Mesendoderm (in vitro differentiated cells): ENCODE measurements at regions not wholly inside any gene's neighbourhood (a gene's known extent, or its start where the extent isn't known, plus 50 kb on each side); places are given as distances from the start of the nearest gene placed in this dataset.
A peak's percentile ranks its signal among the peaks of the same experiment; 100 is the strongest.

Experiments used
- DNase-seq: peaks from one replicate; pipeline ENCODE4 v3.0.0; 2013
- H2AK5ac ChIP-seq: 2 replicates; pipeline ENCODE4 v1.6.1; 2013; ENCODE audit warnings: low read length, inconsistent platforms
- H2BK120ac ChIP-seq: 2 replicates; pipeline ENCODE4 v1.6.1; 2013; ENCODE audit warnings: low read depth, mild to moderate bottlenecking, low read length, moderate library complexity, mixed read lengths
- H2BK15ac ChIP-seq: replicated peaks from 2 replicates; pipeline ENCODE4 v1.6.1; 2013; ENCODE audit warnings: low read depth, mild to moderate bottlenecking, moderate library complexity
- H2BK5ac ChIP-seq: 2 replicates; pipeline ENCODE4 v1.6.1; 2013; ENCODE audit warnings: low read length, inconsistent platforms
- H3K18ac ChIP-seq: 2 replicates; pipeline ENCODE4 v1.6.1; 2013; ENCODE audit warnings: mild to moderate bottlenecking, low read length, mixed read lengths
- H3K23ac ChIP-seq: one replicate; pipeline ENCODE4 v1.6.1; 2013; ENCODE audit warnings: low read length
- H3K27ac ChIP-seq: 2 replicates; pipeline ENCODE4 v1.5.1; 2013; ENCODE audit warnings: low read depth, mild to moderate bottlenecking, inconsistent platforms, low read length, moderate library complexity
- H3K27me3 ChIP-seq: 2 replicates; pipeline ENCODE4 v1.6.1; 2013; ENCODE audit warnings: low read length, control low read depth, mild to moderate bottlenecking, inconsistent platforms; ENCODE audit not compliant: insufficient read depth, poor library complexity
- H3K36me3 ChIP-seq: 2 replicates; pipeline ENCODE4 v1.6.1; 2013; ENCODE audit warnings: low read length, inconsistent platforms; ENCODE audit not compliant: control insufficient read depth, insufficient read depth
- H3K4ac ChIP-seq: one replicate; pipeline ENCODE4 v1.6.1; 2013; ENCODE audit warnings: low read depth, mild to moderate bottlenecking, low read length, moderate library complexity
- H3K4me1 ChIP-seq: 2 replicates; pipeline ENCODE4 v1.6.1; 2013; ENCODE audit warnings: low read depth, low read length, inconsistent platforms; ENCODE audit not compliant: control insufficient read depth
- H3K4me2 ChIP-seq: 2 replicates; pipeline ENCODE4 v1.6.1; 2013; ENCODE audit warnings: low read length
- H3K4me3 ChIP-seq: 2 replicates; pipeline ENCODE4 v1.5.1; 2013; ENCODE audit warnings: mild to moderate bottlenecking, low read length
- H3K56ac ChIP-seq: one replicate; pipeline ENCODE4 v1.6.1; 2013; ENCODE audit warnings: low read length
- H3K79me1 ChIP-seq: 2 replicates; pipeline ENCODE4 v1.6.1; 2013; ENCODE audit warnings: low read length, inconsistent platforms
- H3K79me2 ChIP-seq: 2 replicates; pipeline ENCODE4 v1.6.1; 2013; ENCODE audit warnings: mild to moderate bottlenecking, low read length; ENCODE audit not compliant: control insufficient read depth, insufficient read depth
- H3K9ac ChIP-seq: 2 replicates; pipeline ENCODE4 v1.6.1; 2013; ENCODE audit warnings: low read length, inconsistent platforms
- H4K5ac ChIP-seq: one replicate; pipeline ENCODE4 v1.6.1; 2013; ENCODE audit warnings: low read length
- H4K8ac ChIP-seq: one replicate; pipeline ENCODE4 v1.6.1; 2013; ENCODE audit warnings: low read depth, mild to moderate bottlenecking, control low read depth, low read length, moderate library complexity
- WGBS: extraction: QIAGEN DNeasy Blood & Tissue Kit; methylation state at CpG from one replicate; pipeline ENCODE4 v1.1.7; 2013; ENCODE audit warnings: low lambda C conversion rate, missing lambda C conversion rate; ENCODE audit not compliant: insufficient coverage; ENCODE audit errors: extremely low coverage; 5-methylcytosine and 5-hydroxymethylcytosine counted together

- Histone ChIP-seq H3K4ac (no peak overlapping the region), H3K23ac (no peak overlapping the region), H3K56ac (no peak overlapping the region), H3K79me1 (no peaks in the 10 kb centered on the region), H4K8ac (no peak overlapping the region), H3K4me1 (peaks cover 2% of the 10 kb centered on the region), H3K27me3 (no peaks in the 10 kb centered on the region), H2BK5ac (no peak overlapping the region), H2BK15ac (no peak overlapping the region), H3K4me3 (no peak overlapping the region), H2AK5ac (no peak overlapping the region), H3K36me3 (no peaks in the 10 kb centered on the region), H2BK120ac (no peak overlapping the region), H3K27ac (no peak overlapping the region), H3K4me2 (no peak overlapping the region), H3K79me2 (no peaks in the 10 kb centered on the region), H3K18ac (no peak overlapping the region), H3K9ac (no peak overlapping the region), H4K5ac (no peak overlapping the region)
- no CpG with 5 or more reads among the region's 17 CpGs for WGBS
- no peak for DNase-seq
Measured at GRCh38 chr19:30670562-30671366, 298.6 kb downstream of the ZNF536 start.

GRCh38 chr19:30670011-30670329 is 297.8 kb downstream of the ZNF536 start:
- no peak overlapping the region for H3K56ac ChIP-seq
- no peaks in the 10 kb centered on the region for H3K36me3 ChIP-seq
- H2BK120ac ChIP-seq: no peak overlapping the region
- no peak overlapping the region for H3K4me2 ChIP-seq
- H3K23ac ChIP-seq: no peak overlapping the region
- H4K8ac ChIP-seq: no peak overlapping the region
- no peak overlapping the region for H3K18ac ChIP-seq
- no peak overlapping the region for H4K5ac ChIP-seq
- no peak for DNase-seq
- H3K4me1 ChIP-seq: no peaks in the 10 kb centered on the region
- H3K4ac ChIP-seq: no peak overlapping the region
- no peak overlapping the region for H3K9ac ChIP-seq
- no peak overlapping the region for H2BK5ac ChIP-seq
- no peak overlapping the region for H2AK5ac ChIP-seq
- H3K79me1 ChIP-seq: no peaks in the 10 kb centered on the region
- H3K27ac ChIP-seq: no peak overlapping the region
- H3K79me2 ChIP-seq: no peaks in the 10 kb centered on the region
- H3K27me3 ChIP-seq: no peaks in the 10 kb centered on the region
- no peak overlapping the region for H2BK15ac ChIP-seq
- WGBS: no CpG with 5 or more reads among the region's 14 CpGs
- no peak overlapping the region for H3K4me3 ChIP-seq

DNA sequence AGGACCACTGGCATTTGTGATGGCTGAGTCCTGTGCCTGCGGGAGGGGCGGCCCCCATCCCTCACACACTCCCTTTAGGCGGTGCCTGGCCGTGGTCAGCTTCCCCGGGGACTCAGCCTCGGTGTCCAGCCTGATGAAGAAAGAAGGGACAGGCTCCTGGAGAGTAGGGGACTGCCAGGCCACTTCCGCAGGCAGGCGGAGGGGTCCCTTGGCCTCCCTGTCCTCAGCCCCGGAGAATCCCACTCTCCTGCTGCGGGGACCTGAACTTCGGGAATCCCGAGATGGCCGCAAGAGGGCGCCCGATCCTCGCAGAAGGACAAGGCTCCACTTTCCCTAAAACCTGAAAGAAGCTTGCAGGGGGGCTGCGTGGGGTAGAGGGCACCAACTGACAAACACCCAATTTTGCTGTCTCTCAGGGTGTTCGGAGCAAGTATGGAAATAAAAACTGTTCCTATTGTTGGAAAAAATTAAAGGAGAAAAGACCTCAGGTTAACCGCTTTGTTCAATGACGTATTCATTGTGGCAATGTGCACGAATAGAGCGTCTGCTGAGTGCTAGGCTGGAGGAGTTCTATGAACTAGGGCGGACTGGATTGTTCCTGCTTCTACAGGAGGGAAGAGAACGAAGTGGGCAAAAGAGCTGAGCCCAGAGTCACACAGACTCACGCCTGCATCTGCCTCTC is 297.3 kb downstream of the ZNF536 start:
- no peak overlapping the region for H3K18ac ChIP-seq
- peak overlapping the region; percentile 84 for H3K56ac ChIP-seq
- H3K36me3 ChIP-seq: no peaks in the 10 kb centered on the region
- H3K4me3 ChIP-seq: no peak overlapping the region
- WGBS: no CpG with 5 or more reads among the region's 25 CpGs
- no peak overlapping the region for H2BK120ac ChIP-seq
- no peaks in the 10 kb centered on the region for H3K79me1 ChIP-seq
- H2BK15ac ChIP-seq: no peak overlapping the region
- H3K27ac ChIP-seq: no peak overlapping the region
- H3K27me3 ChIP-seq: no peaks in the 10 kb centered on the region
- H3K79me2 ChIP-seq: no peaks in the 10 kb centered on the region
- no peaks in the 10 kb centered on the region for H3K4me1 ChIP-seq
- no peak overlapping the region for H2BK5ac ChIP-seq
- H4K5ac ChIP-seq: no peak overlapping the region
- H3K4ac ChIP-seq: no peak overlapping the region
- H2AK5ac ChIP-seq: no peak overlapping the region
- H4K8ac ChIP-seq: no peak overlapping the region
- H3K4me2 ChIP-seq: peak overlapping the region; percentile 59
- no peak overlapping the region for H3K23ac ChIP-seq
- H3K9ac ChIP-seq: peak overlapping the region; percentile 58
- peak; percentile 71 for DNase-seq

DNA sequence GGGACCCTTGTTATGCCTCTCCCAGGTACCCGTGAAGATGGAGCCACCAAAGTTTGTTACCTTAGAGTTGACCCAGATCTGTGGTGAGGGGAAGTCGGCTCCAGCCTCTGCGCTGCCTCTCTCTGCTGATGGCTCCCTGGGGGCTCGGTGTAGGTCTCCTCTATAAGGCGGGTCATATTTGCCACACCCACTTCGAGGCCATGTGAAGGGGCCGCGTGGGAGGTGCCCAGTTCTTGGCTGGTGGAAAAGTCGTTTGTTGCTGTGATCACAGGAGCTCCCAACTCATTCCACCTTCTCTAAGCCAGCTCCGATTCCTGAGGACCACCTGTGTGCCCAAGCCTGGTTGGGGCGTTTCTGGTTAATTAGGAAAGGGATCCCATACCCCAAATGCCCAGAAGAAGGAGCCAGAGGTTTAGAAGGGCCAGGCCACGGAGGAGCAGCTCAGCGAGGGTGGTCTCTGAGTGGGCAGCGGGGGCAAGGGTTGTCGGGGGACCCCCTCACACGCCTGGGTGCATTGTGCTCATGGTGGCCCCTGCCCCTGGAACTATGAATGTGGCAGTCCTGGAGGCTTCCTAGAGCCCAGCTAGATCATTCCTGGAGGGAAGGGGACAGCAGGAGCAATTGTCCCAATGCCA is 296.5 kb downstream of the ZNF536 start:
- no peak for DNase-seq

GRCh38 chr19:30667746-30668145 is 295.6 kb downstream of the ZNF536 start:
- Histone ChIP-seq H3K36me3 (no peaks in the 10 kb centered on the region), H3K18ac (no peak overlapping the region), H3K56ac (no peak overlapping the region), H3K4me3 (no peak overlapping the region), H3K9ac (no peak overlapping the region), H3K27ac (no peak overlapping the region), H3K4me2 (no peak overlapping the region), H4K8ac (no peak overlapping the region), H2BK120ac (no peak overlapping the region), H3K79me2 (no peaks in the 10 kb centered on the region), H3K4ac (no peak overlapping the region), H3K27me3 (no peaks in the 10 kb centered on the region), H3K4me1 (no peaks in the 10 kb centered on the region), H2BK5ac (no peak overlapping the region), H3K79me1 (no peaks in the 10 kb centered on the region), H4K5ac (no peak overlapping the region), H3K23ac (no peak overlapping the region), H2AK5ac (no peak overlapping the region), H2BK15ac (no peak overlapping the region)
- DNase-seq: no peak
- WGBS: no CpG with 5 or more reads among the region's 3 CpGs

More for the DNA sequence above, 296.5 kb downstream of the ZNF536 start:
- no peak overlapping the region for H2AK5ac ChIP-seq
- H3K79me1 ChIP-seq: no peaks in the 10 kb centered on the region
- no peaks in the 10 kb centered on the region for H3K79me2 ChIP-seq
- no peak overlapping the region for H3K4me3 ChIP-seq
- no peaks in the 10 kb centered on the region for H3K27me3 ChIP-seq
- no peak overlapping the region for H2BK5ac ChIP-seq
- no peaks in the 10 kb centered on the region for H3K4me1 ChIP-seq
- H3K56ac ChIP-seq: no peak overlapping the region
- H3K18ac ChIP-seq: no peak overlapping the region
- no peak overlapping the region for H3K23ac ChIP-seq
- no peak overlapping the region for H3K4me2 ChIP-seq
- H4K8ac ChIP-seq: no peak overlapping the region
- H3K27ac ChIP-seq: no peak overlapping the region
- no peak overlapping the region for H2BK15ac ChIP-seq
- no CpG with 5 or more reads among the region's 16 CpGs for WGBS
- H3K9ac ChIP-seq: no peak overlapping the region
- no peak overlapping the region for H4K5ac ChIP-seq
- H2BK120ac ChIP-seq: no peak overlapping the region
- no peaks in the 10 kb centered on the region for H3K36me3 ChIP-seq
- H3K4ac ChIP-seq: no peak overlapping the region
